ENCODE measurements at regions not wholly inside any gene's neighbourhood (a gene's known extent, or its start where the extent isn't known, plus 50 kb on each side); places are given as distances from the start of the nearest gene placed in this dataset.

GRCh38 chr6:166743406-166744222 lies 116.6 kb upstream of the RPS6KA2 start:
- TF ChIP-seq CTCF (IDR thresholded peaks at IDR 0.05) = no peak
- no peak for TF ChIP-seq POLR2A (IDR thresholded peaks at IDR 0.05)
- no peak for TF ChIP-seq POLR2AphosphoS5 (IDR thresholded peaks at IDR 0.05)
